NCI-H2107 (cell line): ENCODE measurements at regions not wholly inside any gene's neighbourhood (a gene's known extent, or its start where the extent isn't known, plus 50 kb on each side); places are given as distances from the start of the nearest gene placed in this dataset.
"Not testable (repeated sequence)": the region's sequence is repeated elsewhere in the genome, so short reads cannot be mapped to it uniquely, and the experiment has no call there.

Source experiments
- DNase-seq: peaks from one replicate; lab custom pipeline; 2025; lab: John Stamatoyannopoulos, UW

DNA sequence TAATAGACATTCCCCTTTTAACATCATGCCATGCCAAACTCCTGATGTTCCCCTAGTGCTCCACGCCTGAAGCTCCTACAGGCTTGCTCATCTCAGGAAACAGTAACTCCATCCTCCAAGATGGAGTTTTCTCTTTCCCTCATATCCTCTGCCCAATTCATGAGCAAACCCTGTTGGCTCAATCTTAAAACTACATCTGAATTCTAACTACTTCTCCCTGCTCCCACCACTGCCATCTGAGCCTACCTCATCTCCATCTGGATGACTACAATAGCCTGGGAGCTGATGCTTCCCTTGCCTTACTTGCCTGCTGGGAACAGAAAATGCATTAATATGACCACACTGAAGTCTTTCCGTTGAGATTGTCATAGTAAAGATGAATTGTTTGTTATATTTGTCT is 271.7 kb upstream of the MKLN1 start:
- no peak for DNase-seq

DNA sequence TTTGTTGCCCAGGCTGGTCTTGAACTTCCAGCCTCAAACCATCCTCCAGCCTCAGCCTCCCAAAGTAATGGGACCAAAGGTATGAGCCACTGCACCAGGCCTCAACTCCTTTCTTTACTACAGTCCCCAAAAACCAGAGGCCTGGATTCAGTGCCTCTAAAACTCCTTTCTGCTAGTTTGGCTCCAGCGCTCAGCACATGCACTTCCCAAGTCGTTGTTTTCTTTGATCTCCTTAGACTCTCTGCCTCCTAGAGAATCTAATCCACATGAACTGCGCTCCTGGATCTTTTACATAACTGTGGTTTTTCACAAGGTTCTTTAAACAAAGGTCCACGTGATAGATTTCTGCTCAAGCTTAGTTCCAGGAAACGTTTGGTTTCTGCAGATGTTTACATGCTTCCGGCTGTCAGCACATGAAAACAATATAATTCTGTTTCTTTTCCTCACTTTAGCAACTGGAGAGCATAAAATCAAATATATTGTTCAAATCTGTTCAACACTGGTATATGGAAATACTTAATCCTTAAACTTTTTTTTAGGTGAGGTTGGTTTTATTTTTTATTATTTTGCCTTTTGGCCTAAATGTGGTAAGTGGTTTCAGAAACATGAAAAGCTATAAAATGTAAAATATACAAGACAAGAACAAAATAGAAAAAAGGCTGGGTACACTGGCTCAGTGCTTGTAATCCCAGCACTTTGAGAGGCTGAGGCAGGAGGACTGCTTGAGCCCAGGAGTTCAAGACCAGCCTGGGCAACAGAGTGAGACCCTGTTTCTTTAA is 270.5 kb upstream of the MKLN1 start:
- no peak for DNase-seq

DNA sequence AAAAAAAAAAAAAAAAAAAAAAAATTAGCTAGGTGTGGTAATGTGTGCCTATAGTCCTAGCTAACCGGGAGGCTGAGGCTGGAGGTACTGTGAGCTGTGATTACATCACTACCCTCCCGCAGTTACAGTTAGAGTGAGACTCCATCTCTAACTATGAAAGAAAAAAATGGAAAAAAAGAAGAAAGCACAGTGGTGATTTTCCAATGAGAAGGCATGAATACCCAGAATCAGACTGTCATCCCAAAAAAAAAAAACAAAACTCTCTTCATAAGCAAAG is 269.9 kb upstream of the MKLN1 start:
- no peak for DNase-seq

DNA sequence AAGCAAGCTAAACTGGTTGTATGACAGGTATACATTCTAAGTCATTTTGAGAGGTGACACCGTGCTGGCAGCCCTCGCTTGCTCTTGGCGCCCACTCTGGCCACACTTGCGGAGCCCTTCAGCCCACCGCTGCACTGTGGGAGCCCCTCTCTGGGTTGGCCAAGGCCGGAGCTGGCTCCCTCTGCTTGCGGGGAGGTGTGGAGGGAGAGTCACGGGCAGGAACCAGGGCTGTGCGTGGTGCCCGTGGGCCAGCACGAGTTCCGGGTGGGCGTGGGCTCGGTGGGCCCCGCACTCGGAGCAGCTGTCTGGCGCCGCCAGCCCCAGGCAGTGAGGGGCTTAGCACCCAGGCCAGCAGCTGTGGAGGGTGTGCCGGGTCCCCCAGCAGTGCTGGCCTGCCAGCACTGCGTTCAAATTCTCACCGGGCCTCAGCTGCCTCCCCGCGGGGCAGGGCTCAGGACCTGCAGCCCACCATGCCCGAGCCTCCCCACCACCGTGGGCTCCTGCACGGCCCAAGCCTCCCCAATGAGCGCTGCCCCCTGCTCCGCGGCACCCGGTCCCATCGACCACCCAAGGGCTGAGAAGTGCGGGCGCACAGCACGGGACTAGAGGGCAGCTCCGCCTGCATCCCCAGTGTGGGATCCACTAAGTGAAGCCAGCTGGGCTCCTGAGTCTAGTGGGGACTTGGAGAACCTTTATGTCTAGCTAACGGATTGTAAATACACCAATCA is 269.0 kb upstream of the MKLN1 start:
- DNase-seq, result not testable (repeated sequence)

DNA sequence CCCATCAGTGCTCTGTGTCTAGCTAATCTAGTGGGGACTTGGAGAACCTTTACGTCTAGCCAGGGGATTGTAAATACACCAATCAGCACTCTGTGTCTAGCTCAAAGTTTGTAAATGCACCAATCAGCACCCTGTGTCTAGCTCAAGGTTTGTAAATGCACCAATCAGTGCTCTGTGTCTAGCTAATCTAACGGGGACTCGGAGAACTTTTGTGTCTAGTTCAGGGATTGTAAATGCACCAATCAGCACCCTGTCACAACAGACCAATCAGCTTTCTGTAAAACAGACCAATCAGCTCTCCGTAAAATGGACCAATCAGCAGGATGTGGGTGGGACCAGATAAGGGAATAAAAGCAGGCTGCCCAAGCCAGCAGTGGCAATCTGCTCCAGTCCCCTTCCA is 268.3 kb upstream of the MKLN1 start:
- not testable (repeated sequence) for DNase-seq

DNA sequence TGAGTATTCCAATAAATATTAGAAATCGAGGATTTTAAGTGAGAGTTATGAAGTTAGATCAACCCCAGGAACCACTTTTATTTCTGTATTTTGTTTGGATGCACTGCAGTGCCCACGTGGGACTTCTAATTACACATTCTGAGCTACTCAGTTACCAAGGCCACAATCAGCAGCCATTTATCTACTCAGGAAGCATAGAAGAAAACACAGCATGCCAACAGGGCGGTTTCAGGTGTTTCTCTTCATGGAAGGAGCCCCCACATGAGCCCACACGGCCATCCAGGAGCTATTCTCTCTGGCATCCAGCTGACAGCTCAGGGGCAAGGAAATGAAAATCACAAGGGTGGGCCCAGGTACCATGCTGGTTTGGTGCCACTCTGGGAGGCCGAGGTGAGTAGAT is 266.5 kb upstream of the MKLN1 start:
- no peak for DNase-seq

DNA sequence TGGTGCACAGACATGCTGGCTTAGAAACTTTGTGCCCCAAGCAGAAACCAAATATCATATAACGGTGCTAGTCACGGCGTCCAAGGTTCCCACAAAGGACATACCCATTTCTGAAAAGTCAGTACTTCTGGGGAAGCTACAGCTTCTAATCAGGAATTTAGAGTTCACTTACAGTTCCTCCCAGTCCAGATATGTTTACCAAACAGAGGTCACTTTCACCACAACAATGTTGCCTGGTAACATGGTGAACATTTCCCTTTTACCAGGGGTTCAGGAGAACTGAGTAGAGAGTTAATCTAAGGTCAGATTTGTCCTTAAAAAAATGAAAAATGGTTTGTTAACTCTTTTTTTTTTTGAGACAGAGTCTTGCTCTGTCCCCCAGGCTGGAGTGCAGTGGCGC is 265.9 kb upstream of the MKLN1 start:
- no peak for DNase-seq

DNA sequence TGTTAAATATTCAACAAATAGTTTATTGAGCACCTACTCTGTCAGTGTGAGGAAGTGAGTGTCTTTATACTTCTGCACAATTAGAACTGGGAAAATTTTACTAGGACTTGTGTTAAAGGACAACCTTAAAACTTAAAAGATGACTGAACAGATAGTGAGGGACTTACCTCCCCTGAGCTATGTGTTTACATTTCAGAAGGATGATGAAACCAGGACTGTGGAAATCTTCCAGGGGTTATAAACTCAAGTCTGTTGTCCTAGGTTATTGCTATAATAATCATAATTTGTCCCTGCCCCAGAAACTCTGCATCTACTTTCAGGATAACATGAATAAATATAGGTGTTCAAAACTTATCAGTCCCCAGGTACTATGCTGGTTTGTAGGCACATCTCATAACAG is 261.0 kb upstream of the MKLN1 start:
- DNase-seq, result no peak

DNA sequence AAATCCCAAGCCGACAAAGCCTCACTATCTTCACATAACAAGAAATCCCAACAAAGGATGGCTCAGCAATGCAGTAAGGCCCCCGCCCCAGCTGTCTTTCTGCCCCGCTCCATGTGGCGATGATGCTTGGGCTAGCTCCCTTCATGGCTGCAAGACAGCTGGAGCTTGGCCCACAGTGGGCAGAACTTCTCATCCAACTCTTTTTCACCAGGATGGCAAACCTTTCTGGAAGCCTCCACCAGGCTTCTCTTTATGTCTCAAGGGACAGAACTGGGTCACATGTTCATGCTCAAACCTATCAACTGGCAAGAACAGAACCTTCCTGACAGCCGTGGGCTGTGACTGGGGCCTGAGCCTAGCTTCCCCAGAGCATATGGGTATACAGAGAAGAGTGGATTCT is 260.5 kb upstream of the MKLN1 start:
- no peak for DNase-seq

DNA sequence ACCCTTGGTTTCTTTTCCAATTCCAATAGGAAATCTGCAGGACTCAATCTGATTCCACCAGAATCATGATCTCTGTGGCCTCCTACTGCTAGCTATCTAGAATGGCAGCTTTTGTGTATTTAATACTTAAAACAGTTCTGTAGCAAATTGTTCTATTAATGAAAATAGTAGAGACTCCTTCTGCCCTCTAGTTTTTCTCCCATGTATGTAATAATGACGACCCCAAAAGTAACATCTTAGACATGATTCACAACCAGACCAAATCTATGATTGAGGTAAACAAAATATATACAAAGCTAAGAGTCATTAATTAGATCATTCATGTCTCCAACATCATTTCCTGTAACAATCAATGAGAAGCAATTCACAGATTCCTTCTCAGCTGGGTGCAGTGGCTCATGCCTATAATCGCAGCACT is 259.1 kb upstream of the MKLN1 start:
- DNase-seq, result no peak

DNA sequence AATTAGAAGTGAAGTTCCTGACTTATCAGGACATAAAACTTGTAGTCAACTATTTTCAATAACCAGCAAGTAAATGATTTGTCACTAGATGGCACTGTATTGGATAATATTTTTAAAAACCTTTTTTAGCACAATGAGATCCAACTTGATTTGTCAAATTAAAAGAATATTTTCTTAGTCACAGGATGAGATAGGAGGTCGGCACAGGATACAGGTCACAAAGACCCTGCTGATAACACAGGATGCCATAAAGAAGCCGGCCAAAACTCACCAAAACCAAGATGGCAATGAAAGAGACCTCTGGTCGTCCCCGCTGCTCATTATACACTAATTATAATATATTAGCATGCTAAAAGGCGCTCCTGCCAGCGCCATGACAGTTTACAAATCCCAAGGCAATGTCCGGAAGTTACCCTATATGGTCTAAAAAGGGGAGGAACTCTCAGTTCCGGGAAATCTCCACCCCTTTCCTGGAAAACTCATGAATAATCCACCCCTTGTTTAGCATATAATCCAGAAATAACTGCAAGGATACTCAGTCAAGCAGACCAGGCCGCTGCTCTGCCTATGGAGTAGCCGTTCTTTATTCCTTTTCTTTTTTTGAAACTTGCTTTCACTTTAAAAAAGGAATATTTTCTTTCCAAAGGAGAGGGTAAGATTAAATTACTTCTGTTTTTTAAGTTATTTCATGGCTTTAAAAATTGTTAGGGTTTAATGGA is 255.7 kb upstream of the MKLN1 start:
- DNase-seq, result no peak

DNA sequence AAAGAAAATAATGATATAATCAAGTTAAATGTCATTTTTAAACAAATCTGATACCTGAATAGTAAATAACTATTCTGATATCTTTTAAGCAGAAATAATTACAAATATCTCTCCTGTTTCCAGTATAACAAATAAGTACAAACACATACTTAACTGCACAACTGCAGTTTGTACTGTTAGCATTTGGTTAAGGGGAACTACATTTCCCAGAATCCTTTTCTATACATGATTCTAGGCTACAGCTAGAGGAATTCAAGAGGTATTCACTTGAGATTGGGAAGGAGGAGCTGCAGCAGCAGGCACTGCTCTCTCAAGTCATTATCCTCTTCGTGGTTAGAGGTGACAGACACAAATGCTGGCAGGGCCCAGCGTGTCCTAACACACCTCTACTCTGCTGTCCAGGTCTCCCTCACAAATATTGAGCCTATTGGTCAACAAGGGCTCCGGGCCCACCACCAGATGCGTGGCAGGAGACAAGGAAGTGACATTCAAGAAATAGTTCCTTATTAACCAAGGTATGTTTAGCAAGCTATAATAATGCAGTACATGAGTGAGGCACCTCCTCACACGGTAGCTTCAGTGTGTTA is 255.1 kb upstream of the MKLN1 start:
- DNase-seq, result no peak

DNA sequence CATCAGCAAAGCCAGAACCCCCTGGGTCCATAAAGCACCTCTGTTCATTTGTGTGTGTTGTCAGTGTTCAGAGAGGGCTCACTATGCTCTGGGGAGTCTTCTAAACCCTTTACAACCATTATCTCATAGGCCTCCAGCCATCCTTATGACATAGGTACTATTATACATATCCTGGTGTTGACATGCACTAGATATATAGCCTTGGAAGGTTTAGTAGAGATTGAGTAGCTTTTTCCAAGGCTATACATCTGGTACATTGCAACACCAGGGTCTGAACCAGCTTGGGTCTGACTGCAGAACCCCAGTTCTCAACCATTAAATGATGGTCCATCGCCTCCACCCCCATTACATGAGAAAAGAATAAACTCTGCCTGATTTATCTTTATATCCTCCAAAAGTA is 253.6 kb upstream of the MKLN1 start:
- DNase-seq, result no peak

DNA sequence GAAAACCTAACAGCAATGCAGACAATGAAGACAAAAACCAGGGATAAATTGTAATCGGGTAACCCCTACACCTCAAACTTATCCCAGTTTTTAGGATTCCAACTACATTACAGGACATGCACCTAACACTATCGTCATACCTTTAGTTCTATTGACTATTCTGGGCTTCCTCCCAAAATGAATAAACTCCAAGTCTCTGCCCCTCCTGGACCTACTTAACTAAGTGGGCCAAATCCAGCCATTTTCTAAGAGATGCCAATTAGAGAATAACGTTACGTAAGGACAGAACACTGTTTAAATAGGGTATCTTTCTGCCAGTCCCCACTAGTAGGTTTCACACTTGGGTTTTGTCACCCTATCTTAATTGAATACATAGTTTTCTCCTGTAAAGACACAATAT is 253.1 kb upstream of the MKLN1 start:
- DNase-seq, result no peak

DNA sequence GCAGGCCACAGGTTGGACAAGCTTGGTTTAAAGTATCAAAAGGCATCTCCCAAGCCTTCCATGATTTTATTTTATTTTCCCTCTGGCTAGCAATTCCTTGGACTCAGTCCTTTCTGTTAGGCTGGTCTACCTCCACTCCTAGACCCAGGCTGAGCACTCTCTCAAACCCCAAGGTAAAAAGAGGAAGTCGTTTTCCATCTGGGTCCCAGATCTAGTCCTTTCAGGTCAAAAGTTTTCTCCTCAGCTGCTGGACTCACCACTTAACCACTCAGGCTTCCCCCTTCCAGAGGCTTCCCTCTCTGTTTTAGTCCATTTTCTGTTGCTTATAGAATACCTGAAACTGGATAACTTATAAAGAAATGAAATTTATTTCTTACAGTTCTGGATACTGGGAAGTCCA is 252.3 kb upstream of the MKLN1 start:
- no peak for DNase-seq

DNA sequence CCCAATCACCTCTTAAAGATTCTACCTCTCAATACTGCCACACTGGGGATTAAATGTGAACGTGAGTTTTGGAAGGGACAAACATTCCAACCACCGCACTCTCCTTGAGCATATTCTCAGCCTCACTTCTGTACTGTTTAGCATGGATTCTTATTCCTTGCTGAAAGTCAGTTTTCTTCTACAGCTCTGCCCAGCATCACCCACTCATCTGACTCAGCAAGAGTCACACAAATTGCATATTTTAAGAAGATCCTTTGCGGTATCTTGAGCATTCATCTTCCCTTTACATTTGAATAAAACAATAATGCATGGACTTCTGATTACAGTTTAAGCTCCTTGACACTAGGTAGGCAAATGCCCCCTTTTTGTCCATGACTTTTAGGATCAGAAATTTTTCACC is 251.6 kb upstream of the MKLN1 start:
- no peak for DNase-seq

DNA sequence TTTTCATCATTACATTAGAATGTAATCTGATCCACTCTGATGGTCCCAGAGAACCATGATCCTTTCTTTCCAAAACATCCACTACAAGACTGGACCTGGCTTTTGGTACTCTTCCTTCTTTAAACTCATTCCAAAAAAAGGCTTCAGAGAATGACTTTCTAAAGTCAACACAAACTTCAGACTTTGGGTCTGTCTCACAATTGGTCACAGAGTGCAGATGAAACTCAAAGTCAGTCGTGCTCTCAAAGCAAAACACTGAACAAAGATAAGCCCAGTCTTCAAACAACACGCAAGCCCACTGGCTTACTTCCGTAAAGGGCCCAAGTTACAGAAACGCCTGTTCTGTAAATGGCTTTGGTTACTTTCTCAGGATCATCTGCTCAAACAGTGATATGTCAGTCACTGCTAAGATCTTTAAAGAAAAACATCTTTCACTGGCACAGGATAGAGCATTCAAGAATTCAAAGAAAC is 250.9 kb upstream of the MKLN1 start:
- no peak for DNase-seq

DNA sequence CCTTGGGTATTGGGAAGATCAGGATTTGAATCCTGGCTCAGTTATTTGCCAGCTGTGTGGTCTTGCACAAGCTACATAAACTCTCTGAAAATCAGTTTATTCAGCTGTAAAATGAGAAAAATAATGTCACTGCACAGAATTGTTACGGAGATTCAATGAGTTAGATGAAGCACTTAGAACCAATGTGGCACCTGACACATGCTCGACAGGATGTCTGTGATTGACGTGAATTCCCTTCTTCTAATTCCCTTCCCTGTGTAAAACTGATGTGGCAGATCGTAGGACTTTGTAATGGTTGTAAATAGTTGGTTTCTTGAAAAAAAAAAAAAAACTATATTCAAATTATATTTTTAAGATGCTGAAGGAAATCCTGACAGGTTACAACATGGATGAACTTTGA is 249.9 kb upstream of the MKLN1 start:
- no peak for DNase-seq

DNA sequence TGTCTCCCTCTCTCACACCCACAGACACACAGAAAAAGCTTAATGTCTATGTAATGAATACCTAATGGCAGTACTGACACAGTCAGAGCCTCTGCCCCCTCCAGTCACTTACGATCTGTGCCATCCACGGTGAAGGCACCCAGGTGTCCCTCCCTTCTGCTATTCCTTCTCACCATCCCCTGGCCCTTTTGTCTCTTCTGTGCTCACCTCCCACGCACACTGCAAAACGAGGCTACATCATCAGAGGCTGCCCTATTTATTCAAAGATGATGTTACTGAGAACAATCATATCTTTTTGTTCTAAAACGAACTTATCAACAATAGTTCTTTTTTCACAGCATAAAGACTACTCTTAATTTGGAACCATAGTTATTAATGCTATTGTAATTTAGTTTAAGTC is 246.9 kb upstream of the MKLN1 start:
- no peak for DNase-seq

DNA sequence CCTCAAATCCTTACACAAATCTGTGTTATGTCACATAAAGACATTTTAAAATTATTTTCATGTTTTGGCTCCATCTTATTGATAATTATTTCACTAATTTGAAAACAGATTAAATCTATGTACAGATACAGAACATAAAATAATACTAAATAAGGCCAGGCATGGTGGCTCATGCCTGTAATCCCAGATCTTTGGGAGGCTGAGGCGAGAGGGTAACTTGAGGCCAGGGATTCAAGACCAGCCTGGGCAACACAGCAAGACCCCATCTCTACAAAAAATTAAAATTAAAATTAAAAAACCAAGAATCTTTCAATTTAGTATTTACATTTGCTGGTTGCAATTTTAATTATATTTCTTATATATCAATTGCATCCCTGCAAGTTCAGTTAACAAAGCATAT is 246.4 kb upstream of the MKLN1 start:
- DNase-seq, result no peak

DNA sequence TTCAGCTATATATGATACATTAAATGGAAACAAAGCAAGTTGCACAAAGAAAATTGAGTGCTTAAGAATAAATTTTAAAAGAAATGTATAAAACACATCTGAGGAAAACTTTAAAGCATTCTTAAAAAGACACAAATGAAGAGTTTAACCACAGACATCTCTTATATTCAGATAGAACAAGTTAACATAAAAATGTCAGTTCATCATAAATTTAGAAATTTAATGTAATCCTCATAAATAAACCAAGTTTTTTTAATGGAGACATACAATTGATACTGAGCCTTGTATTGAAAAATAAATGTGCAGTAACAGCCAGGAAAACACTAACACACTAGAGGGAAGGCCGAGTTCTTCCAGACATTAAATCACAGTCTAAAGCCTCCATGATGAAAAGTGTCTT is 243.9 kb upstream of the MKLN1 start:
- no peak for DNase-seq

DNA sequence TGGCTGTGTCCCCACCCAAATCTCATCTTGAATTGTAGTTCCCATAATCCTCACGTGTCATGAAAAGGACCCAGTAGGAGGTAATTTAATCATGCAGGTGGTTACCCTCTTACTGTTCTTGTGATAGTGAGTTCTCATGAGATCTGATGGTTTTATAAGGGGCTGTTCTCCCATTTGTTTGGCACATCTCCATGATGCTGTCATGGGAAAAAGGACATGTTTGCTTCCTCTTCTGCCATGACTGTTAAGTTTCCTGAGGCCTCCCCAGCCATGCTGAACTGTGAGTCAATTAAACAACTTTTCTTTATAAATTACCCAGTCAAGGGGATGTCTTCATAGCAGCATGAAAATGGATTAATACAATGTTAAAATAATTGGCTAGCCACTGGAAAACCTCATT is 243.3 kb upstream of the MKLN1 start:
- not testable (repeated sequence) for DNase-seq
